Activated T-cell treated with anti-CD3 and anti-CD28 coated beads, Interleukin-2, amount 50 U/mL, for 24 hours (primary cell): ENCODE measurements at regions not wholly inside any gene's neighbourhood (a gene's known extent, or its start where the extent isn't known, plus 50 kb on each side); places are given as distances from the start of the nearest gene placed in this dataset.

ENCODE experiments used
- DNase-seq: peaks from one replicate; pipeline ENCODE4 v3.0.0-alpha.2; 2020
- H3K27ac Mint-ChIP-seq: 2 replicates; pipeline ENCODE4 v1.8.0; 2020; ENCODE audit warnings: mild to moderate bottlenecking, mixed read lengths
- H3K27me3 Mint-ChIP-seq: 2 replicates; pipeline ENCODE4 v1.8.0; 2020; ENCODE audit warnings: mixed read lengths
- H3K36me3 Mint-ChIP-seq: 2 replicates; pipeline ENCODE4 v1.8.0; 2020; ENCODE audit warnings: low read depth, mixed read lengths
- H3K4me1 Mint-ChIP-seq: 2 replicates; pipeline ENCODE4 v1.8.0; 2020; ENCODE audit warnings: low read depth, mixed read lengths
- H3K4me3 Mint-ChIP-seq: 2 replicates; pipeline ENCODE4 v1.8.0; 2020; ENCODE audit warnings: mild to moderate bottlenecking, moderate library complexity, mixed read lengths
- H3K9me3 Mint-ChIP-seq: 2 replicates; pipeline ENCODE4 v1.8.0; 2020; ENCODE audit warnings: mixed read lengths

GRCh38 chr3:28101705-28102104 is 139.7 kb upstream of the CMC1 start:
- H3K4me1 Mint-ChIP-seq: peaks cover 4% of the 10 kb centered on the region

DNA sequence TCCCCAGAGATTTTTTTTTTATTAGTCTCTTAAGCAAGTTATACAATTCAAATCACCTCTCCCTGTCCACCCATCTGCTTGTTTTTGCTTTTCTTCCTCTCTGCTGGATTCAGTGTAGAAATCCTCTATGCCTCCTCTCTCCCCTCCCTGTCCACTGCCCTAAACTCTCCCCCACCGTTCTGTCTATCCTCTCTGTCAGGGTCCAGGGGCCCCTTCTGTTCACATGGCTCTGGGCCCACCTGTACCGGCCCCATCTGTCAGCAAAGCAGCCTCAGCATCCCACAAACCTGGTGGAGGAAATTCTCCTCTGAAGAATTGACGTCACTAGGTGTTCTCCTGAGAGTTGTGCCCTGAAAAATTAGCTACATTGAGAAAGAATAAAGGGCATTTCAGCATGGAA is 137.6 kb upstream of the CMC1 start:
- no peak overlapping the region for H3K27ac Mint-ChIP-seq
- no peak overlapping the region for H3K4me3 Mint-ChIP-seq
- H3K36me3 Mint-ChIP-seq: peaks cover 3% of the 10 kb centered on the region
- H3K4me1 Mint-ChIP-seq: peaks cover 4% of the 10 kb centered on the region
- peaks cover 20% of the 10 kb centered on the region for H3K9me3 Mint-ChIP-seq
- no peaks in the 10 kb centered on the region for H3K27me3 Mint-ChIP-seq
- no peak for DNase-seq

More at GRCh38 chr3:28101705-28102104, 139.7 kb upstream of the CMC1 start:
- no peaks in the 10 kb centered on the region for H3K27me3 Mint-ChIP-seq
- H3K36me3 Mint-ChIP-seq: peaks cover 3% of the 10 kb centered on the region
- H3K9me3 Mint-ChIP-seq: peaks cover 22% of the 10 kb centered on the region
- DNase-seq: no peak
- no peak overlapping the region for H3K4me3 Mint-ChIP-seq
- no peak overlapping the region for H3K27ac Mint-ChIP-seq

- Mint-ChIP-seq H3K27me3 (no peaks in the 10 kb centered on the region), H3K9me3 (peaks cover 13% of the 10 kb centered on the region)
Measured at GRCh38 chr3:28104896-28105534, 136.4 kb upstream of the CMC1 start.

GRCh38 chr3:28109829-28110228 is 131.6 kb upstream of the CMC1 start:
- no peaks in the 10 kb centered on the region for H3K4me1 Mint-ChIP-seq
- H3K9me3 Mint-ChIP-seq: no peaks in the 10 kb centered on the region
- no peaks in the 10 kb centered on the region for H3K27me3 Mint-ChIP-seq
- DNase-seq: no peak
- H3K27ac Mint-ChIP-seq: no peak overlapping the region
- H3K36me3 Mint-ChIP-seq: no peaks in the 10 kb centered on the region
- no peak overlapping the region for H3K4me3 Mint-ChIP-seq

More at GRCh38 chr3:28104896-28105534, 136.4 kb upstream of the CMC1 start:
- DNase-seq: no peak
- Mint-ChIP-seq H3K4me3 (no peak overlapping the region), H3K4me1 (peaks cover 4% of the 10 kb centered on the region), H3K36me3 (no peaks in the 10 kb centered on the region), H3K27ac (no peak overlapping the region)

- Mint-ChIP-seq H3K27me3 (no peaks in the 10 kb centered on the region), H3K9me3 (no peaks in the 10 kb centered on the region), H3K27ac (no peak overlapping the region), H3K4me3 (no peak overlapping the region), H3K4me1 (no peaks in the 10 kb centered on the region), H3K36me3 (no peaks in the 10 kb centered on the region)
- DNase-seq: no peak
Measured at GRCh38 chr3:28110869-28111268, 130.6 kb upstream of the CMC1 start.

DNA sequence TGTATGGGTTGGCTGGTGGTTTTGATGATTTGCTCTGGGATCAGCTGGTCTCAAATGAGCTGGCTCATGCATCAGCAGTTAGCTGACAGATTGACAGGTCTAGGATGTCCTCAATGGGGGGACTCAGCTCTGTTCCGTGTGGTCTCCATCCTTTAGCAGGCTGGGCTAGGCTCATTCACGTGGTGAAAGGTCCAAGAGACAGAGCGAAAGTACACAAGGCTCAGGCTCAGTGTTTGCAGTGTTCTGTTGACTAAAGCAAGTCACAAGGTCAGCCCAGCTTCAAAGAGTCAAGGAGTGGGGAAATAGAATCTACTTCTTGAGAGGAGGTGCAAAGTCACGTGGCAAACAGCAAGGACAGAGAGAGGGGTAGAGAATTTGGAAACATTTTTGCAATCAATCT is 126.5 kb upstream of the CMC1 start:
- H3K27ac Mint-ChIP-seq: no peak overlapping the region
- no peaks in the 10 kb centered on the region for H3K36me3 Mint-ChIP-seq
- H3K4me3 Mint-ChIP-seq: no peak overlapping the region
- H3K9me3 Mint-ChIP-seq: no peaks in the 10 kb centered on the region
- no peaks in the 10 kb centered on the region for H3K4me1 Mint-ChIP-seq
- no peak for DNase-seq
- H3K27me3 Mint-ChIP-seq: no peaks in the 10 kb centered on the region

- H3K9me3 Mint-ChIP-seq: no peaks in the 10 kb centered on the region
- no peaks in the 10 kb centered on the region for H3K27me3 Mint-ChIP-seq
- no peak overlapping the region for H3K27ac Mint-ChIP-seq
- DNase-seq: no peak
- no peaks in the 10 kb centered on the region for H3K4me1 Mint-ChIP-seq
- no peak overlapping the region for H3K4me3 Mint-ChIP-seq
- H3K36me3 Mint-ChIP-seq: no peaks in the 10 kb centered on the region
Measured at GRCh38 chr3:28115316-28115715, 126.1 kb upstream of the CMC1 start.

DNA sequence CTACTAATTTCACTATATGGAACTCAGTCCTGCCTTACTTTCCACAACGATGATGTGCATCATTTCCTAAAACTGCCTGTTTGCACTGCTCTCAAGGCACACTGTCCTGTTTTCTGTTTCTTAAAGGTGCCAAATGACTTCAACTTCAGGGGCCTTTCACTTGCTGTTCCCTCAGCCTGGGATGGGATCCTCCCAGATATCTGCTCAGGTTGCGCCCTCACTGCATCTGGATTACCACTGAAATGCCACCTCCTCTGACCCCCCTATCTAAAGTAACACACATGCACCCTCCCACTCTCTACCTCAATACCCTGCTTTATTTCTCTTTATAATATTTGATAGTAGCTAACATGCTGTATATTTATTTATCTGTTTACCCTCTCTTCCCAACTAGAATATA is 123.8 kb upstream of the CMC1 start:
- Mint-ChIP-seq H3K27ac (no peak overlapping the region), H3K4me1 (no peaks in the 10 kb centered on the region), H3K4me3 (no peak overlapping the region), H3K27me3 (no peaks in the 10 kb centered on the region), H3K36me3 (no peaks in the 10 kb centered on the region), H3K9me3 (no peaks in the 10 kb centered on the region)
- no peak for DNase-seq

GRCh38 chr3:28118087-28118486 is 123.3 kb upstream of the CMC1 start:
- Mint-ChIP-seq H3K9me3 (no peaks in the 10 kb centered on the region), H3K36me3 (no peaks in the 10 kb centered on the region), H3K27ac (no peak overlapping the region), H3K27me3 (no peaks in the 10 kb centered on the region), H3K4me3 (no peak overlapping the region), H3K4me1 (no peaks in the 10 kb centered on the region)
- DNase-seq: no peak

DNA sequence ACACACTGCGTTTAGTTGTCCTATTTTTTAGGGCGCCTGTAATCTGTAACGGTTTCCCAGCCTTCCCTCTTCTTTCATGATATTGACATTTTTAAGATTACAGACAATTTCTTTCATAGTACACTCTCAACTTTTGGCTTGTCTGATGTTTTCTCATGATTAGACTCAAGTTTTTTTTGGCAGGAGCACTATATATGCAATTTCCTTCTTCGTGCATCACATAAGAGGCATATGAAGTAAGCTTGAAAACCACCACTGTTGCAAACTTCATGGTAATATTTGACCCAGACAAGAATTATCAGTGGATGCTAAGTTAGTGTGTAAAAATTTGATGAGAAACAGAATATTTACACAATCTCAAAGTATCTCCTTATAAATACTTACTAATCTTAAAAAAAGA is 119.2 kb upstream of the CMC1 start:
- H3K36me3 Mint-ChIP-seq: no peaks in the 10 kb centered on the region
- DNase-seq: no peak
- no peaks in the 10 kb centered on the region for H3K9me3 Mint-ChIP-seq
- H3K27me3 Mint-ChIP-seq: no peaks in the 10 kb centered on the region
- H3K4me1 Mint-ChIP-seq: no peaks in the 10 kb centered on the region
- H3K27ac Mint-ChIP-seq: no peak overlapping the region
- H3K4me3 Mint-ChIP-seq: no peak overlapping the region

- DNase-seq: no peak
- Mint-ChIP-seq H3K4me3 (no peak overlapping the region), H3K9me3 (no peaks in the 10 kb centered on the region), H3K4me1 (no peaks in the 10 kb centered on the region), H3K36me3 (no peaks in the 10 kb centered on the region), H3K27me3 (no peaks in the 10 kb centered on the region), H3K27ac (no peak overlapping the region)
Measured at GRCh38 chr3:28124882-28125281, 116.5 kb upstream of the CMC1 start.

- no peaks in the 10 kb centered on the region for H3K4me1 Mint-ChIP-seq
- H3K9me3 Mint-ChIP-seq: no peaks in the 10 kb centered on the region
- no peak for DNase-seq
- H3K4me3 Mint-ChIP-seq: no peak overlapping the region
- H3K36me3 Mint-ChIP-seq: no peaks in the 10 kb centered on the region
- H3K27me3 Mint-ChIP-seq: no peaks in the 10 kb centered on the region
- H3K27ac Mint-ChIP-seq: no peak overlapping the region
Measured at GRCh38 chr3:28125342-28125741, 116.1 kb upstream of the CMC1 start.

DNA sequence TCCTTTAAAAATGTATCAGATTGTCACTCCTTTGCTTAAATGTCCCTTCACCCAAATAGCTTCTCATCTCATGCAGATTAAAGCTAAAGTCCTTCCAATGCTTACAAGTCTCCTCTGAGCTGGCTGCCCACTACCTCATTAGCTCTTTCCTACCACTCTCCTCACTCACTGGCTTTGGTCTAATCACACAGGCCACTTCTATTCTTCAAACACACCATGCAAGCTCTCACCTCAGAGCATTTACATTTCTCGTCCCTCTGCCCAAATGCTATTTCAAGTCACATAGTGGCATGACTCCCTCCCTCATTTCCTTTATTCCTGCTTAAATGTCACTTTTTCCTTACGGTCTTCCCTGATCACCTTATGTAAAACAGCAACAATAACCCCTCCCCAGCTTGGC is 110.6 kb upstream of the CMC1 start:
- no peaks in the 10 kb centered on the region for H3K4me1 Mint-ChIP-seq

GRCh38 chr3:28132941-28133340 is 108.5 kb upstream of the CMC1 start:
- no peak for DNase-seq
- H3K4me1 Mint-ChIP-seq: no peaks in the 10 kb centered on the region
- no peaks in the 10 kb centered on the region for H3K36me3 Mint-ChIP-seq
- no peaks in the 10 kb centered on the region for H3K9me3 Mint-ChIP-seq
- H3K27me3 Mint-ChIP-seq: no peaks in the 10 kb centered on the region
- no peak overlapping the region for H3K27ac Mint-ChIP-seq
- no peak overlapping the region for H3K4me3 Mint-ChIP-seq

More for the DNA sequence above, 110.6 kb upstream of the CMC1 start:
- H3K9me3 Mint-ChIP-seq: no peaks in the 10 kb centered on the region
- no peaks in the 10 kb centered on the region for H3K36me3 Mint-ChIP-seq
- H3K4me3 Mint-ChIP-seq: no peak overlapping the region
- H3K27me3 Mint-ChIP-seq: no peaks in the 10 kb centered on the region
- H3K27ac Mint-ChIP-seq: no peak overlapping the region
- DNase-seq: no peak

- H3K27ac Mint-ChIP-seq: no peak overlapping the region
- H3K9me3 Mint-ChIP-seq: no peaks in the 10 kb centered on the region
- H3K4me1 Mint-ChIP-seq: no peaks in the 10 kb centered on the region
- no peaks in the 10 kb centered on the region for H3K27me3 Mint-ChIP-seq
- DNase-seq: no peak
- no peak overlapping the region for H3K4me3 Mint-ChIP-seq
- H3K36me3 Mint-ChIP-seq: no peaks in the 10 kb centered on the region
Measured at GRCh38 chr3:28134198-28134597, 107.2 kb upstream of the CMC1 start.

DNA sequence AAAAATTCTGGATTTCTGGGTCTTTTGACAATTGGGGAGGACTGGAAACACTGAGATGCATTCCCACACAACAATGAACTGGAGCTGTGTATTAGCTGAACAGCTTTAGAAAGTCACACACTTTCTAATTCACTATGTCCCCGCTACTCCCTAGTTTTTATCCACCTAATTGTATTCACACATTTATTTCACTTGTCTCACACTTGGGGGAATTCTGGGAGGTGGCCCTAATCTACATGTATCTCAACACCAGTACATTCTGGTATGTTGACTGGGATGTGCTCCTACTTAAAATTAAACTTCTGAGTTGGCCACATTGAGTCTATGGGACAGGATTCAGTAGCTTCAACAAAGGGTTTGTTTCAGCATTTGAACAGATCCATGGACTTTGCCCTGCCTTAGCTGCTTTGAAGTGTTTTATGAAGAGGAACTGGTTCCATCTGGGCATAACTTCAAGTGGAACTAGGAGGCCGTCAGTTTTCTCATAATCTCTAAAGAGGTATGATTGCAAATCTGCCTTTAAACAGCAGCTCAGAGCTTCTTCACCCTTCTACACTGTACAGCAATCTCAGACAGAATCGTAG is 106.5 kb upstream of the CMC1 start:
- H3K4me1 Mint-ChIP-seq: no peaks in the 10 kb centered on the region
- no peaks in the 10 kb centered on the region for H3K36me3 Mint-ChIP-seq
- no peak for DNase-seq
- H3K4me3 Mint-ChIP-seq: no peak overlapping the region
- H3K27ac Mint-ChIP-seq: no peak overlapping the region
- H3K27me3 Mint-ChIP-seq: no peaks in the 10 kb centered on the region
- H3K9me3 Mint-ChIP-seq: no peaks in the 10 kb centered on the region
